DOHH2 (cell line): ENCODE measurements at regions not wholly inside any gene's neighbourhood (a gene's known extent, or its start where the extent isn't known, plus 50 kb on each side); places are given as distances from the start of the nearest gene placed in this dataset.

Experiments
- CTCF ChIP-seq: fragments of 200-600 bp; sonication (generic); IDR thresholded peaks from one replicate; pipeline ENCODE4 v1.5.1; 2014; ENCODE audit warnings: antibody characterized with exemption, mild to moderate bottlenecking, low read depth, low read length; ENCODE audit not compliant: poor library complexity, severe bottlenecking
- EZH2phosphoT487 ChIP-seq: fragments of 200-600 bp; sonication (generic); IDR thresholded peaks from 2 replicates; pipeline ENCODE4 v1.6.1; 2017; ENCODE audit warnings: borderline replicate concordance, mild to moderate bottlenecking, antibody characterized with exemption, low read length, moderate library complexity, mixed read lengths

- TF ChIP-seq CTCF (no peak), EZH2phosphoT487 (no peak)
These were observed 68.6 kb downstream of the NABP1 start for GRCh38 chr2:191746346-191747169.
